GM10266 (cell line): ENCODE measurements at regions not wholly inside any gene's neighbourhood (a gene's known extent, or its start where the extent isn't known, plus 50 kb on each side); places are given as distances from the start of the nearest gene placed in this dataset.
"Not testable (repeated sequence)": the region's sequence is repeated elsewhere in the genome, so short reads cannot be mapped to it uniquely, and the experiment has no call there.

Source experiments
- DNase-seq: peaks from one replicate; pipeline ENCODE4 v3.0.0; 2012; ENCODE audit errors: extremely low spot score
- TF ChIP-seq, protein P1 (sequence below): IDR thresholded peaks from 2 replicates; pipeline ENCODE4 v1.5.1; 2012; ENCODE audit warnings: mild to moderate bottlenecking, low read depth; ENCODE audit not compliant: control insufficient read depth, insufficient read depth; ENCODE audit errors: missing control alignments

DNA sequence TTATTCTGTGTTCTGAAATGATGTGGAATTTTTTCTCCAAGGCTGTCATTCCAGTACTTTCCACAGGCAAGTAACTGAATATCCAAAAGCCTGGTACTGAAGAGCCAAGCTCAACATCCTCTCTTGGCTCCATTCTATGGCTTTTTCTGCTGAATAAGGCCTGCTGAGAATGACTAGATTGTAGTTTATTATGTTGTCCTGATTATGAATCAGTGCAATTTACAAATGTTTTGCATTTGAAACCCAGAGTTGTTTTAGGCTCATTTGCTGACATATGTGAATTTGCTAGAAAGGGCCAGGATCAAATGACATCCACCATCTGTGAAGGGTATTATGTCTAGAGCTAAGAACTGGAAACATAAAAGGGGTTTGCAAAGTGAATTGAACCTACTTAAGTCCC is 596.6 kb downstream of the KCTD12 start:
- no peak for DNase-seq
- TF ChIP-seq, protein P1, sequence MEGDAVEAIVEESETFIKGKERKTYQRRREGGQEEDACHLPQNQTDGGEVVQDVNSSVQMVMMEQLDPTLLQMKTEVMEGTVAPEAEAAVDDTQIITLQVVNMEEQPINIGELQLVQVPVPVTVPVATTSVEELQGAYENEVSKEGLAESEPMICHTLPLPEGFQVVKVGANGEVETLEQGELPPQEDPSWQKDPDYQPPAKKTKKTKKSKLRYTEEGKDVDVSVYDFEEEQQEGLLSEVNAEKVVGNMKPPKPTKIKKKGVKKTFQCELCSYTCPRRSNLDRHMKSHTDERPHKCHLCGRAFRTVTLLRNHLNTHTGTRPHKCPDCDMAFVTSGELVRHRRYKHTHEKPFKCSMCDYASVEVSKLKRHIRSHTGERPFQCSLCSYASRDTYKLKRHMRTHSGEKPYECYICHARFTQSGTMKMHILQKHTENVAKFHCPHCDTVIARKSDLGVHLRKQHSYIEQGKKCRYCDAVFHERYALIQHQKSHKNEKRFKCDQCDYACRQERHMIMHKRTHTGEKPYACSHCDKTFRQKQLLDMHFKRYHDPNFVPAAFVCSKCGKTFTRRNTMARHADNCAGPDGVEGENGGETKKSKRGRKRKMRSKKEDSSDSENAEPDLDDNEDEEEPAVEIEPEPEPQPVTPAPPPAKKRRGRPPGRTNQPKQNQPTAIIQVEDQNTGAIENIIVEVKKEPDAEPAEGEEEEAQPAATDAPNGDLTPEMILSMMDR: no peak

DNA sequence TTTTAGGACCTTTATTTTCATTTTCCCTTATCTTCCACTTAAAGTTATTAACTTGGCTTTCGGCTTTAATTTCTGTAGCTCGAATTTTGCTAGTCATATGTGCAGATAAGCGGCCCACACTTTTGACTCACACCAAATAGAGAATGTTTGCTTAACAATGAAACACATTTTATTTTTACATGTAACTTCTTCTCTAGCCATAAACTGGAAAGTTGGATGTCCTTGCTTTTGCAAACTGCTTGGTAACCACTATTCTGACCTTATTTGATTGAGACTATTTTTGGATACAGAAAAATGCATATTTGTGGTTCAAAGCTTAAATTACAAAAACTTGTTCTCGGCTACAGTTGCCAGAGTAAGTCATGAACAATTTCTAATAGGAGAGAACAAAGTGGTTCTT is 600.0 kb downstream of the KCTD12 start:
- TF ChIP-seq, protein P1: no peak
- DNase-seq: no peak

DNA sequence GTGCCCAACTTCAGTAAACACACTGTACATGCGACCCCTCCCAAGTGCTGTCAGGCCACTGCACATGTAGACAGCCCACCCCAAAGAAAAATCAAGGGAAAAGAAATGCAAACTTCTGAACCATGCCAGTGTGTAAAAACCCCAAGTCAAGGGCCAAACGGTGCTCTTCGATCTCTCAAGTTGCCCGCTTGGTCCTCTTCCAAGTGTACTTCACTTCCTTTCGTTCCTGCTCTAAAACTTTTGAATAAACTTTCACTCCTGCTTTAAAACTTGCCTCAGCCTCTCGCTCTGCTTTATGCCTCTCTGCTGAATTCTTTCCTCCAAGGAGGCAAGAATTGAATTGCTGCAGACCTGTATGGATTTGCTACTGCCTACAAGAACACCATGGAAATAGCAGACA is 600.7 kb downstream of the KCTD12 start:
- no peak for DNase-seq
- TF ChIP-seq, protein P1: no peak

DNA sequence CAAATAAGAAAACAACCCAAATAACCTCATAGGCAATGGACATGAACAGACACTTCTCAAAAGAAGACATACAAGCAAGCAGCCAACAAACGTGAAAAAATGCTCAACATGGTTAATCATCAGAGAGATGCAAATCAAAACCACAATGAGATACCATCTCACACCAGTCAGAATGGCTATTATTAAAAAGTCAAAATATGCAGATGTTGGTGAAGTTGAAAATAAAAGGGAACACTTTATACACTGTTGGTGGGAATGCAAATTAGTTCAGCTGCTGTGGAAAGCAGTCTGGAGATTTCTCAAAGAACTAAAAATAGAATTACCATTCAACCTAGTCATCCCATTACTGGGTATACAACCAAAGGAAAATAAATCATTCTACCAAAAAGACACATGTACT is 606.4 kb downstream of the KCTD12 start:
- DNase-seq: not testable (repeated sequence)

DNA sequence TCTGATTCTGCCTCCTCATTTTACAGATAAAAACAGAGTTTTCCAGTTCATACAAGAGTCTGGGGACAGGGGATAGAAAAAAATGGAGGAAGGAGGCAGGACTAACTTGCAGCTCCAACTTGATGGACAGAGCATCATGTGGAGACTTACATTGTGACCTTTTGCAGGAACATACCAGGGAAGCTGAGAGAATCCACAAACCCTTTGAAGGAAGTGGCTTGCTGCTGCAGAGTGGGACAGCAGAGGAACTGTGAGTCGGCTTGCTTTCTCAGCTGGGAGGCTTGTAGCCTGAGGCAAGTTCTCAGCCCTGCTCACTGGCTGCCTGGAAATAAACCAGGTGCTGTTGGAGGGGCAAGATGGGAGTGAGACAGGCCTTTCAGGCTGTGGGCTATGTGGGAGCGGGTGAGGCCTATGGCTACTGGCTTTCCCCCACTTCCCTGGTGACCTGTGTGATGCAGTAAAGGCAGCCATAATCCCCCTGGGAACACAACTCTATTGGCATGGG is 614.4 kb downstream of the KCTD12 start:
- TF ChIP-seq, protein P1: no peak
- no peak for DNase-seq

DNA sequence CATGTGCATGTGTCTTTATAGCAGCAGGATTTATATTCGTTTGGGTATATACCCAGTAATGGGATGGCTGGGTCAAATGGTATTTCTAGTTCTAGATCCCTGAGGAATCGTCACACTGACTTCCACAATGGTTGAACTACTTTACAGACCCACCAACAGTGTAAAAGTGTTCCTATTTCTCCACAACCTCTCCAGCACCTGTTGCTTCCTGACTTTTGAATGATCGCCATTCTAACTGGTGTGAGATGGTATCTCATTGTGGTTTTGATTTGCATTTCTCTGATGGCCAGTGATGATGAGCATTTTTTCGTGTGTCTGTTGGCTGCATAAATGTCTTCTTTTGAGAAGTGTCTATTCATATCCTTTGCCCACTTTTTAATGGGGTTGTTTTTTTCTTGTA is 617.9 kb downstream of the KCTD12 start:
- DNase-seq: not testable (repeated sequence)

DNA sequence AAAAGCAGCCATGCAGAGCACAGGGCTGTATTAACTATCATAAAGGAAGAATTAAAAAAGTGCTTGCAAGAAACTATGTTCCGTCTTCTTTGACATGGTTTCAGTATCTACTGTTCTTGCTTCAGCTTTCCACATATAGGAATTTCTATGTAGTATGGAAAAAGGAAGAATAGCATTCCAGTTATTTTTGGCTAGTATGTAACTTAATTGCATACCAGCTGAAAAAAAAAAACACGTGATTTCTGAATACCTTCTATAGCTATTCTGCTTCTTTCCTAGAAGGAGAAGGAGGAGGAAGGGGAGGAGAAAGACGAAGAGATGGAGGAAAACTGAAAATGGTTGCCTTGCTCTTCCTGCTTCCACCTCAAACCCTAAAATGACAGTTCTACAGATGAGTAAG is 619.0 kb downstream of the KCTD12 start:
- TF ChIP-seq, protein P1: no peak
- DNase-seq: no peak

DNA sequence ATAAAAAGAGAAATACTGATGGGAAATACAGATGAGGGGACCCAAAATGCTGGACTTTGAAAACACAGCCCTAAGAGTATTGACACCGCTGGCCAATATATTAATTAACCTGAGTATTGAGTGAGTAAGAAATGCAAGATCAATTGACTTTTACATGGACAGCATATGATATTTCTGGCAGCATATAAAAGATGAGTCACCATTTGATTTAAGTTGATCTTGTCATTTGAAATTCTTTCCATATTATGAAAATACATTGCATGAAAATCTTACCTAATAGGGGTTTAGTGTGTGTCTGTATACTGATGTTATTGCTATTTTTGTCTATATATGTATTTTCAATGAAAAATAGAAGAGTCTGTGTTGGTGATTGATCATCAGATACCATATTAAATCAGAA is 619.6 kb downstream of the KCTD12 start:
- TF ChIP-seq, protein P1: no peak
- DNase-seq: no peak
